ENCODE measurements at regions not wholly inside any gene's neighbourhood (a gene's known extent, or its start where the extent isn't known, plus 50 kb on each side); places are given as distances from the start of the nearest gene placed in this dataset.

DNA sequence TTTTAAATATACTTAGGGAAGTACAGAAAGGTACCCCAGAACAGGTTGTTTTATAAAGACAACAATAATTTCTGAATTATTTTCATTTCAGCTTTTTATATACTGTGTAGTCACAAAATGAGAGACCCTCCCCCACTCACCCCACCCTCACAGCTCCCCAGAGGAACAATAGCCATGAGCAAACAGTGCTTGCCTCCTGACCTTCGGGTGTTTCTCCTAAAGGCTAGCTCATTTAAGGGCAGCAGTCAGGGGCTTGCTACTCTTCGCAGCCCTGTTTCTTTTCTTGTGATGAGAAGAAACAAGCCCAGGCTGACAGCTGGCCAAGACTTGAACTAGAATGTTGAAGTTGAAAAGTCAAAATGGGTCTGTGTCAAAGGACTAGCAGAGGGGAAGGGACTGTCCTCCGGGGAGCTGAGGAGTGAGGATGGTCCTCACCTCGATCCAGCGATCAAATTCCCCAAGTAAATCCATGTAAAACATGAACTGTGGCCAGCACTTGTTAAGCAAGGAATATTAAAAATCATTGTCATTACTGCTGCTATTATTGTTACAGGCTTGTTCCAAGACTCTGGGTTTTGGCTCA is 133.8 kb upstream of the ARHGAP5 start:
- H3K27me3 Mint-ChIP-seq = peaks cover 2% of the 10 kb centered on the region
- DNase-seq (no peak), ATAC-seq (no peak)
- no peaks in the 10 kb centered on the region for H3K9me3 Mint-ChIP-seq
- no peak overlapping the region for H3K4me3 Mint-ChIP-seq
- TF ChIP-seq, protein P1, sequence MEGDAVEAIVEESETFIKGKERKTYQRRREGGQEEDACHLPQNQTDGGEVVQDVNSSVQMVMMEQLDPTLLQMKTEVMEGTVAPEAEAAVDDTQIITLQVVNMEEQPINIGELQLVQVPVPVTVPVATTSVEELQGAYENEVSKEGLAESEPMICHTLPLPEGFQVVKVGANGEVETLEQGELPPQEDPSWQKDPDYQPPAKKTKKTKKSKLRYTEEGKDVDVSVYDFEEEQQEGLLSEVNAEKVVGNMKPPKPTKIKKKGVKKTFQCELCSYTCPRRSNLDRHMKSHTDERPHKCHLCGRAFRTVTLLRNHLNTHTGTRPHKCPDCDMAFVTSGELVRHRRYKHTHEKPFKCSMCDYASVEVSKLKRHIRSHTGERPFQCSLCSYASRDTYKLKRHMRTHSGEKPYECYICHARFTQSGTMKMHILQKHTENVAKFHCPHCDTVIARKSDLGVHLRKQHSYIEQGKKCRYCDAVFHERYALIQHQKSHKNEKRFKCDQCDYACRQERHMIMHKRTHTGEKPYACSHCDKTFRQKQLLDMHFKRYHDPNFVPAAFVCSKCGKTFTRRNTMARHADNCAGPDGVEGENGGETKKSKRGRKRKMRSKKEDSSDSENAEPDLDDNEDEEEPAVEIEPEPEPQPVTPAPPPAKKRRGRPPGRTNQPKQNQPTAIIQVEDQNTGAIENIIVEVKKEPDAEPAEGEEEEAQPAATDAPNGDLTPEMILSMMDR (IDR thresholded peaks at IDR 0.05) = no peak
- intact Hi-C loops (cut with micrococcal nuclease) = no loop called here
- no peak overlapping the region for H3K27ac Mint-ChIP-seq
- CTCF ChIA-PET = interaction anchor here (1.8 kb wide), 1 partner anchor 16 kb away, joined by 7 read pairs; no protein-coding TSS in a partner anchor
- H3K4me1 Mint-ChIP-seq (ENCODE audit: low read depth) = peaks cover 12% of the 10 kb centered on the region
- H3K36me3 Mint-ChIP-seq (ENCODE audit: low read depth) = no peaks in the 10 kb centered on the region
- POLR2A ChIA-PET = interaction anchor here (0.9 kb wide), 1 partner anchor 48 kb away, joined by 4 read pairs; no protein-coding TSS in a partner anchor

DNA sequence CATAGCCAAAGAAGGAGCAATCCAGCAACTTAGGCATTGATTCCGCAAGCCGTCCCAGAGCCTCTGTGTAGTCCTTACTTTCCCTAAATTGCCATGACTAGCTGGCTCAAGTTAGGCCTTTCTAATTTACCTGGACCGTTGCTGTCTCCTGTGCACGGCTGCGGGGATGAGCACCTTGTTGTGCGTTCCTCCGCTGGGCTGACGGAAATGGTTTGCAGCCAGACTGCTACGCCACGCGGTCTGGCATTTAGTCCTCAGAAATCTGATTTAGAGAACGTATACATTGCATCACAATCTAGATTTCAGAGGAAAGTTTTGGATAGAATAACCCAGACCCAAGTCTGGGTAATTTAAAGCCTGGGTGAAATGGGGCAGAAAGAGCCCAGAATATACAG is 133.2 kb upstream of the ARHGAP5 start:
- ChIA-PET POLR2A (no interaction called here), CTCF (interaction anchor here (1.8 kb wide), 1 partner anchor 17 kb away, joined by 7 read pairs; no protein-coding TSS in a partner anchor)
- peaks cover 2% of the 10 kb centered on the region for H3K27me3 Mint-ChIP-seq
- peaks cover 12% of the 10 kb centered on the region for H3K4me1 Mint-ChIP-seq (ENCODE audit: low read depth)
- H3K36me3 Mint-ChIP-seq (ENCODE audit: low read depth) = no peaks in the 10 kb centered on the region
- ATAC-seq (no peak), DNase-seq (no peak)
- H3K27ac Mint-ChIP-seq = no peak overlapping the region
- TF ChIP-seq, protein P1 (IDR thresholded peaks at IDR 0.05) = no peak
- intact Hi-C loops (cut with micrococcal nuclease) = no loop called here
- no peaks in the 10 kb centered on the region for H3K9me3 Mint-ChIP-seq
- H3K4me3 Mint-ChIP-seq = no peak overlapping the region

DNA sequence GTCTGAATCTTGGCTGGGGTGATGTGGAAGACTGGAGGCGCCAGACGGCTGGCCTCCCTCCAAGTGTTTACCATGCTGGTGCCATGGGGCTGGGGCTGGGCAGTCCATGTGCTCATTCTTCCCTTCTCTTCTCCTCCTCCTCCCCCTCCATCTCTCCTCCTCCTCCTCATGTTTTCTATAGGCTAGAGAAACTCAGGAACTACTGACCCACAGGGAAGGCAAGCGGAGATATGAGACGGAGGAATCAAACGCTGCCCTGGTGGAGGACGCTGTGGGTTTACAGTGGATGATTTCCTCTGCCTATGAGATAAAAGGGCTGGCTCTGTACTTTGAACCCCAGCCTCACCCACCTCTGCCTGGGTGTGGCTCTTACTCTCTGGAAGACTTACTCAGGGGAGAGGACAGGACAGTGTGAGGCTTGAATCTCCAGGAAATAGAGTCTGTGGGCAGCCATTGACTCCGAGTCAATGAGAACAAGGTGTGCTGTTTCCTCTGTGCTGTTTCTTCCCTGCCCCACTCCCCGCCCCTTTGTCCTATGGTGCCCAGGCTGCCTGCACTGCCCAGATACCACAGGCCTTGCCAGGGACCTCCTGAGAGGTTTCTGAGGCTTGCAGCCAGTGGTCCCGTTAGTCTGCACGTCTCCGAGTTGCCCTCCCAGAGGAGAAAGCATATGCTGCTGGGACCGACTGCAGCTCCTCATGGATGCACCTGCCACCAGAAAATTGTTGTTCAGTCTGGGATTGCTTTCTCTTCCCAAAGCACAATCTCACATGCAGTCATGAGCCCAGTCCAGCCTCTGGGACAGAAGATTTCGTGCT is 132.6 kb upstream of the ARHGAP5 start:
- ChIA-PET CTCF (no interaction called here), POLR2A (no interaction called here)
- Mint-ChIP-seq H3K36me3 (ENCODE audit: low read depth) (no peaks in the 10 kb centered on the region), H3K9me3 (no peaks in the 10 kb centered on the region), H3K27me3 (peaks cover 2% of the 10 kb centered on the region), H3K4me1 (ENCODE audit: low read depth) (peaks cover 12% of the 10 kb centered on the region), H3K27ac (no peak overlapping the region), H3K4me3 (no peak overlapping the region)
- DNase-seq = no peak
- TF ChIP-seq, protein P1 (IDR thresholded peaks at IDR 0.05) = no peak
- ATAC-seq = no peak
- intact Hi-C loops (cut with micrococcal nuclease) = no loop called here

DNA sequence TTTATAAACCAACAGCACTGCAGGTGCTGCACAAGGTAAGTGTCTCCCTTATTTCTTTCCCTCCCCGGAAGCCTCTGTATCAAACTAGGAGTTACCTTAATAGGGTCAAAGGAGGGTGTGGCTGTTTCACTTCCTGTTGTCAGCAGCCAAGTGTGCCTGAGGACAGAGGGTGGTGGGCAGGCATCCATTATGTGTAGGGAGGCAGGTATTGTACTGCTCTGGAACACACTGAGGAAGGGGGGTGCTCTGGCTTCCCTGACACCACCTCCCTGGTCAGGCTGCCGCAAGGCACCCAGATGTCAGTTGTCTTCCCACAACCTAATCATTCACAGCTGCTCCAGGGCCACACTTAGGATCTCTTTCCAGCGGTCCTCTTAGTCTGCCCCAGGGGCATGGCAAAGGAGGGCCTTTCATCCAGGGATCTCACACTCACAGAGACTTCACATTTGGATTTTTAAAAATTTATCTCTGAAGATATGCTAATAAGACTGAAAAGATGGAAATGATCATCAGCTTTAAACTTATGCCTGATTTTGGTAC is 132.0 kb upstream of the ARHGAP5 start:
- POLR2A ChIA-PET = no interaction called here
- TF ChIP-seq, protein P1 (IDR thresholded peaks at IDR 0.05) = no peak
- intact Hi-C loops (cut with micrococcal nuclease) = no loop called here
- no peaks in the 10 kb centered on the region for H3K9me3 Mint-ChIP-seq
- DNase-seq (no peak), ATAC-seq (peak; percentile 75)
- peaks cover 12% of the 10 kb centered on the region for H3K4me1 Mint-ChIP-seq (ENCODE audit: low read depth)
- H3K36me3 Mint-ChIP-seq (ENCODE audit: low read depth) = no peaks in the 10 kb centered on the region
- CTCF ChIA-PET = no interaction called here
- H3K27ac Mint-ChIP-seq = no peak overlapping the region
- no peak overlapping the region for H3K4me3 Mint-ChIP-seq
- peaks cover 3% of the 10 kb centered on the region for H3K27me3 Mint-ChIP-seq

DNA sequence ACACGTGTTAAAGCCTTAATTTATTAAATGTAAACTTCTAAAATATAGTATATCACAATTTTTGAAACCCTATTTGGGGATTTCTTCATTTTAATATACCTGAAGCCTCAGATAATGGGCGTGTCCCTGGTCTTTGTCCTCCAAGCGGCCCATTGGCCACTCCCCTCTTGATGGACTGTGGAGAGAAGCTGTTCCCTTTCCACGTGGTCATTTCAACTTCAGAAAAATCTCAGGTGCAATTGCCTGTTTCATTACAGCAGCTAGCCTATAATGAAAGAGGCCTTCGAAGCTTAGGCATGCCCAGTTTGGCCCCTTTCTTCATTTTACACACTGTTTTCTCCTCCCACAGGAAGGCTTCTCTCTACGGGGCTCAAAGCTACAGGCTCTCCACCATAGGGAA is 131.4 kb upstream of the ARHGAP5 start:
- Mint-ChIP-seq H3K4me3 (no peak overlapping the region), H3K36me3 (ENCODE audit: low read depth) (no peaks in the 10 kb centered on the region), H3K27me3 (peaks cover 6% of the 10 kb centered on the region), H3K4me1 (ENCODE audit: low read depth) (peaks cover 12% of the 10 kb centered on the region), H3K9me3 (no peaks in the 10 kb centered on the region), H3K27ac (no peak overlapping the region)
- ChIA-PET CTCF (interaction anchor here (0.9 kb wide), 1 partner anchor 19 kb away, joined by 4 read pairs; no protein-coding TSS in a partner anchor), POLR2A (no interaction called here)
- ATAC-seq = no peak
- TF ChIP-seq, protein P1 (IDR thresholded peaks at IDR 0.05) = no peak
- intact Hi-C loops (cut with micrococcal nuclease) = no loop called here
- DNase-seq = no peak
